ENCODE measurements at regions not wholly inside any gene's neighbourhood (a gene's known extent, or its start where the extent isn't known, plus 50 kb on each side); places are given as distances from the start of the nearest gene placed in this dataset.

- TF ChIP-seq KLF16 (tag by site-specific recombination; IDR thresholded peaks at IDR 0.05) (no peak), KLF7 (tag by site-specific recombination; IDR thresholded peaks at IDR 0.05; ENCODE audit: borderline replicate concordance) (no peak), ZNF121 (tag by site-specific recombination; IDR thresholded peaks at IDR 0.05) (no peak), ATF2 (tag by site-specific recombination; IDR thresholded peaks at IDR 0.05; ENCODE audit: low read depth) (peak; percentile 19; the same call in 1 of the 2 replicates), ZNF133 (tag by site-specific recombination; IDR thresholded peaks at IDR 0.05) (no peak), ZNF18 (tag by site-specific recombination; IDR thresholded peaks at IDR 0.05) (no peak), ZNF280D (tag by site-specific recombination; IDR thresholded peaks at IDR 0.05) (no peak)
Measured at GRCh38 chr16:86798247-86799041, 220.1 kb downstream of the FOXL1 start.
